ENCODE measurements at regions not wholly inside any gene's neighbourhood (a gene's known extent, or its start where the extent isn't known, plus 50 kb on each side); places are given as distances from the start of the nearest gene placed in this dataset.

GRCh38 chr3:10601857-10602230 lies 96.5 kb upstream of the ATP2B2 start:
- no peak for DNase-seq (ENCODE audit: low spot score)
- Histone ChIP-seq H3K36me3 (ENCODE audit: insufficient read depth, low read length, poor library complexity, severe bottlenecking) (no peaks in the 10 kb centered on the region), H3K27me3 (replicated peaks; ENCODE audit: insufficient read depth, low read depth, low read length, poor library complexity) (peaks cover 25% of the 10 kb centered on the region), H3K9me3 (ENCODE audit: low read depth, low read length, poor library complexity, severe bottlenecking) (no peaks in the 10 kb centered on the region), H3K4me1 (ENCODE audit: insufficient read depth, low read length, poor library complexity, severe bottlenecking) (no peaks in the 10 kb centered on the region), H3K27ac (ENCODE audit: low read depth, low read length, poor library complexity, severe bottlenecking) (no peak overlapping the region), H3K4me3 (ENCODE audit: low read depth, low read length, poor library complexity, severe bottlenecking) (no peak overlapping the region)
- no TSS peak for BruUV-seq (replicated peaks)
- ChIA-PET CTCF (no interaction called here), POLR2A (ENCODE audit: low non-redundant PET) (no interaction called here)
- TF ChIP-seq EZH2 (IDR thresholded peaks at IDR 0.05; ENCODE audit: borderline replicate concordance, low read depth, low read length, poor library complexity, severe bottlenecking) (no peak), CTCF (conservative IDR thresholded peaks at IDR 0.05; ENCODE audit: low read depth, low read length) (no peak)
- intact Hi-C loops (cut with micrococcal nuclease; ENCODE audit: unreplicated experiment), result no loop called here

- ChIA-PET CTCF (no interaction called here), POLR2A (ENCODE audit: low non-redundant PET) (no interaction called here)
- intact Hi-C loops (cut with micrococcal nuclease; ENCODE audit: unreplicated experiment), result no loop called here
- H3K9me3 ChIP-seq (ENCODE audit: low read depth, low read length, poor library complexity, severe bottlenecking), result no peaks in the 10 kb centered on the region
- H3K27me3 ChIP-seq (replicated peaks; ENCODE audit: insufficient read depth, low read depth, low read length, poor library complexity), result peaks cover 25% of the 10 kb centered on the region
- H3K4me1 ChIP-seq (ENCODE audit: insufficient read depth, low read length, poor library complexity, severe bottlenecking), result no peaks in the 10 kb centered on the region
- no TSS peak for BruUV-seq (replicated peaks)
- no peaks in the 10 kb centered on the region for H3K36me3 ChIP-seq (ENCODE audit: insufficient read depth, low read length, poor library complexity, severe bottlenecking)
- no peak for DNase-seq (ENCODE audit: low spot score)
- no peak for TF ChIP-seq CTCF (conservative IDR thresholded peaks at IDR 0.05; ENCODE audit: low read depth, low read length)
- no peak for TF ChIP-seq EZH2 (IDR thresholded peaks at IDR 0.05; ENCODE audit: borderline replicate concordance, low read depth, low read length, poor library complexity, severe bottlenecking)
- no peak overlapping the region for H3K4me3 ChIP-seq (ENCODE audit: low read depth, low read length, poor library complexity, severe bottlenecking)
- H3K27ac ChIP-seq (ENCODE audit: low read depth, low read length, poor library complexity, severe bottlenecking), result no peak overlapping the region
Observed at GRCh38 chr3:10602271-10602670, 96.9 kb upstream of the ATP2B2 start.

GRCh38 chr3:10602769-10603768 lies 97.7 kb upstream of the ATP2B2 start:
- Histone ChIP-seq H3K36me3 (ENCODE audit: insufficient read depth, low read length, poor library complexity, severe bottlenecking) (no peaks in the 10 kb centered on the region), H3K4me3 (ENCODE audit: low read depth, low read length, poor library complexity, severe bottlenecking) (no peak overlapping the region), H3K27ac (ENCODE audit: low read depth, low read length, poor library complexity, severe bottlenecking) (no peak overlapping the region), H3K9me3 (ENCODE audit: low read depth, low read length, poor library complexity, severe bottlenecking) (no peaks in the 10 kb centered on the region), H3K27me3 (replicated peaks; ENCODE audit: insufficient read depth, low read depth, low read length, poor library complexity) (peaks cover 25% of the 10 kb centered on the region), H3K4me1 (ENCODE audit: insufficient read depth, low read length, poor library complexity, severe bottlenecking) (no peaks in the 10 kb centered on the region)
- BruUV-seq (replicated peaks), result no TSS peak
- TF ChIP-seq CTCF (conservative IDR thresholded peaks at IDR 0.05; ENCODE audit: low read depth, low read length) (no peak), EZH2 (IDR thresholded peaks at IDR 0.05; ENCODE audit: borderline replicate concordance, low read depth, low read length, poor library complexity, severe bottlenecking) (no peak)
- intact Hi-C loops (cut with micrococcal nuclease; ENCODE audit: unreplicated experiment), result no loop called here
- CTCF ChIA-PET, result no interaction called here
- DNase-seq (ENCODE audit: low spot score), result no peak
- POLR2A ChIA-PET (ENCODE audit: low non-redundant PET), result no interaction called here

All from A673 (cell line).